H1 (cell line): ENCODE measurements at regions not wholly inside any gene's neighbourhood (a gene's known extent, or its start where the extent isn't known, plus 50 kb on each side); places are given as distances from the start of the nearest gene placed in this dataset.

Source experiments
- CTCF ChIA-PET: fragments of 300-600 bp; sonication (Branson Sonifier 250); formaldehyde crosslinking; loops from one replicate; lab custom pipeline; 2021; ENCODE audit not compliant: partially characterized antibody; lab: Charles Lee
- POLR2A ChIA-PET: fragments of 300-600 bp; sonication (Branson Sonifier 250); formaldehyde crosslinking; loops from one replicate; lab custom pipeline; 2021; ENCODE audit warnings: inconsistent platforms; ENCODE audit not compliant: partially characterized antibody; lab: Charles Lee
- DNase-seq, 2 experiments: peaks; one replicate each; pipeline versions ENCODE4 v3.0.0 to v3.0.0-alpha.2; 2010 to 2022; ENCODE audit warnings: low spot score in 2 of 2, low read depth in 1 of 2, mixed read lengths in 1 of 2
- FAIRE-seq: peaks from 2 replicates; lab custom pipeline; 2011; peaks lifted over from hg19 to GRCh38; lab: Jason Lieb, UNC
- H2AFZ ChIP-seq: 2 replicates; pipeline ENCODE4 v1.8.1; 2012; ENCODE audit warnings: low read length, inconsistent platforms
- H2AK5ac ChIP-seq: 2 replicates; pipeline ENCODE4 v1.6.1; 2013; ENCODE audit warnings: low read depth, low read length
- H2BK120ac ChIP-seq: replicated peaks from 2 replicates; pipeline ENCODE3; 2013; ENCODE audit warnings: low read depth, low read length, inconsistent platforms
- H2BK12ac ChIP-seq: 2 replicates; pipeline ENCODE4 v1.6.1; 2013; ENCODE audit warnings: low read depth, low read length
- H2BK15ac ChIP-seq: 2 replicates; pipeline ENCODE4 v1.6.1; 2013; ENCODE audit warnings: low read length
- H2BK20ac ChIP-seq: 2 replicates; pipeline ENCODE4 v1.6.1; 2013; ENCODE audit warnings: low read length
- H2BK5ac ChIP-seq: 2 replicates; pipeline ENCODE4 v1.6.1; 2013; ENCODE audit warnings: low read depth, low read length
- H3K14ac ChIP-seq: 2 replicates; pipeline ENCODE4 v1.6.1; 2013; ENCODE audit warnings: inconsistent platforms; ENCODE audit not compliant: insufficient read length
- H3K18ac ChIP-seq: 2 replicates; pipeline ENCODE4 v1.6.1; 2013; ENCODE audit warnings: low read length; ENCODE audit errors: extremely low read depth
- H3K23ac ChIP-seq: 2 replicates; pipeline ENCODE4 v1.6.1; 2013; ENCODE audit warnings: inconsistent platforms; ENCODE audit not compliant: insufficient read length
- H3K23me2 ChIP-seq: 2 replicates; pipeline ENCODE4 v1.6.1; 2013; ENCODE audit warnings: low read depth, low read length
- H3K27ac ChIP-seq: 2 replicates; pipeline ENCODE4 v1.6.1; 2011; ENCODE audit warnings: low read depth, low read length, inconsistent platforms
- H3K27me3 ChIP-seq, 4 experiments: replicated peaks in 1 of 4; 1 replicate in 1 of 4; 2 replicates in 3 of 4; pipeline versions ENCODE4 v1.6.1 to v1.8.1; 2011 to 2013; ENCODE audit warnings: low read length in 3 of 4, mild to moderate bottlenecking in 3 of 4, inconsistent platforms in 2 of 4, mixed read lengths in 2 of 4, moderate library complexity in 1 of 4; ENCODE audit not compliant: control insufficient read depth in 3 of 4, insufficient read depth in 3 of 4; ENCODE audit errors: extremely low read depth in 1 of 4
- H3K36me3 ChIP-seq, 4 experiments: 2 replicates each; pipeline versions ENCODE4 v1.6.1 to v1.8.1; 2011 to 2013; ENCODE audit warnings: mild to moderate bottlenecking in 4 of 4, low read length in 3 of 4, moderate library complexity in 2 of 4, control low read depth in 1 of 4, inconsistent platforms in 1 of 4; ENCODE audit not compliant: insufficient read depth in 4 of 4, control insufficient read depth in 2 of 4
- H3K4ac ChIP-seq: replicated peaks from 2 replicates; pipeline ENCODE3; 2013; ENCODE audit warnings: low read length, low read depth, mixed read lengths, inconsistent platforms; ENCODE audit not compliant: insufficient read length
- H3K4me1 ChIP-seq, 4 experiments: replicated peaks in 1 of 4; 1 replicate in 1 of 4; 2 replicates in 3 of 4; pipeline versions ENCODE4 v1.6.1 to v1.8.1; 2011 to 2013; ENCODE audit warnings: low read length in 3 of 4, inconsistent platforms in 2 of 4, mixed read lengths in 1 of 4; ENCODE audit not compliant: insufficient read depth in 4 of 4, control insufficient read depth in 3 of 4
- H3K4me2 ChIP-seq, 2 experiments: 2 replicates each; pipeline versions ENCODE4 v1.6.1 to v1.8.1; 2011 to 2013; ENCODE audit warnings: low read depth in 2 of 2, low read length in 2 of 2, control low read depth in 1 of 2, inconsistent platforms in 1 of 2, mild to moderate bottlenecking in 1 of 2; ENCODE audit not compliant: insufficient read depth in 1 of 2
- H3K4me3 ChIP-seq, 4 experiments: fragments of 200-600, 300-600 bp in 1 of 4; sonication (generic), shearing (Covaris generic), sonication (Bioruptor Twin) in 1 of 4; 2 replicates each; pipeline versions ENCODE4 v1.5.1 to v1.8.1; 2011 to 2016; ENCODE audit warnings: low read length in 4 of 4, low read depth in 3 of 4, control low read depth in 2 of 4, inconsistent platforms in 2 of 4, mild to moderate bottlenecking in 2 of 4, mixed read lengths in 1 of 4, moderate library complexity in 1 of 4; ENCODE audit not compliant: insufficient read depth in 2 of 4; ENCODE audit errors: extremely low read depth in 1 of 4
- H3K56ac ChIP-seq: replicated peaks from 2 replicates; pipeline ENCODE3; 2013; ENCODE audit warnings: low read depth, mild to moderate bottlenecking, mixed read lengths, low read length, inconsistent platforms; ENCODE audit not compliant: insufficient read length
- H3K79me1 ChIP-seq: 2 replicates; pipeline ENCODE4 v1.6.1; 2013; ENCODE audit warnings: low read depth, low read length, control low read depth
- H3K79me2 ChIP-seq, 2 experiments: 2 replicates each; pipeline versions ENCODE4 v1.6.1 to v1.8.1; 2012 to 2013; ENCODE audit warnings: low read length in 2 of 2, mild to moderate bottlenecking in 2 of 2, inconsistent platforms in 1 of 2; ENCODE audit not compliant: insufficient read depth in 2 of 2, control insufficient read depth in 1 of 2
- H3K9ac ChIP-seq, 4 experiments: replicated peaks in 1 of 4; 1 replicate in 1 of 4; 2 replicates in 3 of 4; pipeline versions ENCODE4 v1.6.1 to v1.8.1; 2011 to 2013; ENCODE audit warnings: low read depth in 3 of 4, low read length in 3 of 4, control low read depth in 2 of 4, mild to moderate bottlenecking in 2 of 4, moderate library complexity in 2 of 4, inconsistent platforms in 1 of 4; ENCODE audit errors: extremely low read depth in 1 of 4
- H3K9me3 ChIP-seq, 2 experiments: 2 replicates each; pipeline versions ENCODE4 v1.6.1 to v1.8.1; 2012 to 2013; ENCODE audit warnings: mild to moderate bottlenecking in 2 of 2, moderate library complexity in 2 of 2, control low read depth in 1 of 2, inconsistent platforms in 1 of 2, low read depth in 1 of 2, low read length in 1 of 2, mixed read lengths in 1 of 2; ENCODE audit not compliant: insufficient read depth in 2 of 2
- H4K20me1 ChIP-seq, 2 experiments: replicated peaks in 1 of 2; 2 replicates each; pipeline versions ENCODE3 to v1.8.1; 2011 to 2013; ENCODE audit warnings: inconsistent platforms in 2 of 2, low read length in 2 of 2, mild to moderate bottlenecking in 1 of 2; ENCODE audit not compliant: insufficient read depth in 2 of 2, control insufficient read depth in 1 of 2
- H4K5ac ChIP-seq: 2 replicates; pipeline ENCODE4 v1.6.1; 2013; ENCODE audit warnings: low read length, low read depth, mixed read lengths, inconsistent platforms; ENCODE audit not compliant: insufficient read length
- H4K8ac ChIP-seq: 2 replicates; pipeline ENCODE4 v1.8.0; 2013; ENCODE audit warnings: mild to moderate bottlenecking, moderate library complexity, low read length, inconsistent platforms; ENCODE audit not compliant: insufficient read depth; ENCODE audit errors: extremely low read depth
- H4K91ac ChIP-seq: replicated peaks from 2 replicates; pipeline ENCODE3; 2013; ENCODE audit warnings: low read length, mixed read lengths, inconsistent platforms; ENCODE audit not compliant: insufficient read length
- ASH2L ChIP-seq: fragments of 200-600, 300-600 bp; sonication (generic); IDR thresholded peaks from one replicate; pipeline ENCODE4 v1.7.1; 2017; ENCODE audit warnings: low read length
- BRCA1 ChIP-seq: IDR thresholded peaks from 2 replicates; pipeline ENCODE4 v1.6.1; 2012; ENCODE audit warnings: low read depth, low read length, improper control_type of control experiment
- CHD1 ChIP-seq: IDR thresholded peaks from 2 replicates; pipeline ENCODE4 v1.6.1; 2012; ENCODE audit warnings: low read depth, low read length, improper control_type of control experiment
- HDAC6 ChIP-seq: IDR thresholded peaks from one replicate; pipeline ENCODE4 v1.7.1; 2012; ENCODE audit warnings: low read depth, mild to moderate bottlenecking, inconsistent platforms, low read length, moderate library complexity
- JUND ChIP-seq: IDR thresholded peaks from 2 replicates; pipeline ENCODE4 v1.6.1; 2011; ENCODE audit warnings: mild to moderate bottlenecking, improper control_type of control experiment, low read length
- RBBP5 ChIP-seq: IDR thresholded peaks from 2 replicates; pipeline ENCODE4 v1.7.1; 2012; ENCODE audit warnings: low read depth, mild to moderate bottlenecking, inconsistent platforms, low read length, moderate library complexity, borderline replicate concordance
- RFX5 ChIP-seq: IDR thresholded peaks from 2 replicates; pipeline ENCODE4 v1.6.1; 2011; ENCODE audit warnings: low read depth, low read length, improper control_type of control experiment, borderline replicate concordance
- SP1 ChIP-seq: IDR thresholded peaks from 2 replicates; pipeline ENCODE4 v1.6.1; 2011; ENCODE audit warnings: low read depth, low read length
- SP4 ChIP-seq: IDR thresholded peaks from 2 replicates; pipeline ENCODE4 v1.6.1; 2012; ENCODE audit warnings: low read length, inconsistent platforms
- TBP ChIP-seq: IDR thresholded peaks from 2 replicates; pipeline ENCODE4 v1.6.1; 2011; ENCODE audit warnings: low read depth, low read length, improper control_type of control experiment
- TCF12 ChIP-seq: IDR thresholded peaks from 2 replicates; pipeline ENCODE4 v1.6.1; 2011; ENCODE audit warnings: low read depth, mild to moderate bottlenecking, low read length
- TF ChIP-seq, protein P1 (sequence below): IDR thresholded peaks from 2 replicates; pipeline ENCODE4 v1.6.1; 2012; ENCODE audit warnings: inconsistent platforms

DNA sequence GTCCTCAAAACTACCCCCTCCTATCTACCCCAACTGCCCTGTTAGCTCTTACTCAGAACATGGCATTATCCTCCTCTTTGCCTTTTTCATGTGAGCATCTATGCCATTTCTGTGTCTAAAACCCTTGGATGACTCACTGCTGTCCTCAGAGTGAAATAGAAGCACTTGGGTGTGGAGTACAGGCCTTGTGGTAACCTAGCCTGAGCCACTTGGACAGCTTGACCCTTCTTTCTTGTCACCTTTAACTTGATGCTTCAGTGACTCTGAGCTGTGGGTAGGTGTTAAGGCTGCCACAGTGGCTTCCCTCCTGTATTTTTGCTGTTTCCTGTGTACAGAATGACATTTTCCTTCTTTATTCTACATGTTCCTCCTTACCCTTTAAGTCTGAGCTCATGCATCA is 391.4 kb downstream of the SH3GL2 start:
- Histone ChIP-seq H2AFZ (peak overlapping the region; percentile 33; the same call in 1 of the 2 replicates), H3K23ac (no peak overlapping the region), H2AK5ac (no peak overlapping the region), H3K4me1 (no peaks in the 10 kb centered on the region), H2BK15ac (no peak overlapping the region), H3K56ac (no peak overlapping the region), H3K23me2 (no peaks in the 10 kb centered on the region), H2BK20ac (no peak overlapping the region), H3K4me2 (no peak overlapping the region), H3K4ac (no peak overlapping the region), H3K9me3 (no peaks in the 10 kb centered on the region), H3K9ac (no peak overlapping the region), H4K20me1 (no peaks in the 10 kb centered on the region), H3K36me3 (no peaks in the 10 kb centered on the region), H4K8ac (no peak overlapping the region), H3K18ac (no peak overlapping the region; the same call in 1 of the 2 replicates), H3K27me3 (no peaks in the 10 kb centered on the region), H3K14ac (no peak overlapping the region), H3K79me1 (no peaks in the 10 kb centered on the region), H2BK120ac (no peak overlapping the region), H4K5ac (no peak overlapping the region), H3K27ac (no peak overlapping the region), H4K91ac (no peak overlapping the region), H2BK5ac (no peak overlapping the region), H3K79me2 (no peaks in the 10 kb centered on the region), H2BK12ac (no peak overlapping the region), H3K4me3 (no peak overlapping the region)
- DNase-seq (no peak), FAIRE-seq (no peak)
- CTCF ChIA-PET, result interaction anchor here (1.0 to 1.5 kb wide), 2 partner anchors 25 to 157 kb away, joined by 3 to 5 read pairs; no protein-coding TSS in a partner anchor
- POLR2A ChIA-PET, result interaction anchor here (1.7 kb wide), 1 partner anchor 17 kb away, joined by 6 read pairs; no protein-coding TSS in a partner anchor
- TF ChIP-seq, protein P1, sequence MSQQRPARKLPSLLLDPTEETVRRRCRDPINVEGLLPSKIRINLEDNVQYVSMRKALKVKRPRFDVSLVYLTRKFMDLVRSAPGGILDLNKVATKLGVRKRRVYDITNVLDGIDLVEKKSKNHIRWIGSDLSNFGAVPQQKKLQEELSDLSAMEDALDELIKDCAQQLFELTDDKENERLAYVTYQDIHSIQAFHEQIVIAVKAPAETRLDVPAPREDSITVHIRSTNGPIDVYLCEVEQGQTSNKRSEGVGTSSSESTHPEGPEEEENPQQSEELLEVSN, result no peak
- TF ChIP-seq SP1 (no peak), TBP (no peak), BRCA1 (no peak), TCF12 (no peak), JUND (no peak), RFX5 (no peak), SP4 (no peak), ASH2L (no peak), CHD1 (no peak), RBBP5 (no peak), HDAC6 (no peak)
